ENCODE measurements at regions not wholly inside any gene's neighbourhood (a gene's known extent, or its start where the extent isn't known, plus 50 kb on each side); places are given as distances from the start of the nearest gene placed in this dataset.

DNA sequence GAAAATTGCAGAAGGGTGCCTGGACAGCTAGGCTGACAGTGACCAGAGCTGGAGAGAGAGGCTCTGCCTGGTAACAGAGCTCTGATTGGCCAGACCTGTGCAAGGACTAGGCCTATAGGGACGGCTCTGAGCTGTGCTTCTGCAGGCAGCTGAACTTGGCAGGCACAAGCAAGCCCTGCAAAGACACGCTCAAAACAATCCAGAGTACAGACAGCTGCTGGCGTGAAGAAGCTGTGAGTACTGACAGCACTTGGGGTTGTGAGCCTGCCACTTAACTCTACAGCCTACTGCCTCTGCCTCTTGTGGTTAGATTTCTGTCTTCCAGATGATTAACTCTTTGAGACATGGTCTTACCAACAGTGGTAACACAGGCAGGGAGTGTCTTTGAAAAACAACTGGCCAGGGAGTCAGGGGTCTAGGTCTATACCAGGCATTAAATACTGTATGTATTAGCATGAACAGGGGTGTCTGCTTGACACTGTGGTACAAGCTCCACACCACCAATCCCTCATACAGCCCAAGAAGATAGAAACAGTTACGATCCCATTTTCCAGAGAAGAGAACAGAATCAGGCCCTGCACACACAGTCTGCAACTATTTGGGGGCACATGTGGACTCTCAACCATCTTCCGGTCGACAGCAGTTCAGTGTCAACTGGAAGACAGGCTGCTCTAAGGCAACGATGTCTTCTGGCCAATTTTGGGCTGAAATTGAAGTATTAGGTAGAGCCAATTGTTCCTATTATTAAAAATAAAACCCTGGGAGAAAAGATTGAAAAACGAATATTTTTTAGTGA, 568.4 kb downstream of the TNS1 start:
- intact Hi-C loops (cut with micrococcal nuclease; ENCODE audit: unreplicated experiment) = no loop called here
- no peak overlapping the region for H3K27ac ChIP-seq (ENCODE audit: low read length)
- no TSS peak for BruUV-seq (replicated peaks)

GRCh38 chr2:217433522-217433921, 569.3 kb downstream of the TNS1 start:
- H3K27ac ChIP-seq (ENCODE audit: low read length) = no peak overlapping the region
- intact Hi-C loops (cut with micrococcal nuclease; ENCODE audit: unreplicated experiment) = no loop called here
- TF ChIP-seq REST (IDR thresholded peaks at IDR 0.05; ENCODE audit: insufficient read depth in 1 of 2, low read depth in 2 of 2, low read length in 1 of 2) (no peak), SIN3A (IDR thresholded peaks at IDR 0.05; ENCODE audit: borderline replicate concordance, insufficient read depth, low read depth, low read length) (no peak), POLR2AphosphoS5 (IDR thresholded peaks at IDR 0.05; ENCODE audit: low read depth, low read length) (no peak), TCF7L2 (IDR thresholded peaks at IDR 0.05; ENCODE audit: low read depth, low read length) (no peak)
- TF ChIP-seq, protein P1, sequence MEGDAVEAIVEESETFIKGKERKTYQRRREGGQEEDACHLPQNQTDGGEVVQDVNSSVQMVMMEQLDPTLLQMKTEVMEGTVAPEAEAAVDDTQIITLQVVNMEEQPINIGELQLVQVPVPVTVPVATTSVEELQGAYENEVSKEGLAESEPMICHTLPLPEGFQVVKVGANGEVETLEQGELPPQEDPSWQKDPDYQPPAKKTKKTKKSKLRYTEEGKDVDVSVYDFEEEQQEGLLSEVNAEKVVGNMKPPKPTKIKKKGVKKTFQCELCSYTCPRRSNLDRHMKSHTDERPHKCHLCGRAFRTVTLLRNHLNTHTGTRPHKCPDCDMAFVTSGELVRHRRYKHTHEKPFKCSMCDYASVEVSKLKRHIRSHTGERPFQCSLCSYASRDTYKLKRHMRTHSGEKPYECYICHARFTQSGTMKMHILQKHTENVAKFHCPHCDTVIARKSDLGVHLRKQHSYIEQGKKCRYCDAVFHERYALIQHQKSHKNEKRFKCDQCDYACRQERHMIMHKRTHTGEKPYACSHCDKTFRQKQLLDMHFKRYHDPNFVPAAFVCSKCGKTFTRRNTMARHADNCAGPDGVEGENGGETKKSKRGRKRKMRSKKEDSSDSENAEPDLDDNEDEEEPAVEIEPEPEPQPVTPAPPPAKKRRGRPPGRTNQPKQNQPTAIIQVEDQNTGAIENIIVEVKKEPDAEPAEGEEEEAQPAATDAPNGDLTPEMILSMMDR (IDR thresholded peaks at IDR 0.05) = no peak
- DNase-seq (ENCODE audit: low read depth, low spot score) (no peak), ATAC-seq (no peak)
- H3K4me3 ChIP-seq (ENCODE audit: low read depth in 2 of 2, low read length in 2 of 2) = no peak overlapping the region
- POLR2A ChIA-PET = no interaction called here
- H3K9me3 ChIP-seq (ENCODE audit: control insufficient read depth, insufficient read depth, low read depth, low read length) = no peaks in the 10 kb centered on the region
- CTCF ChIA-PET = no interaction called here
- in situ Hi-C loops (cut with HindIII; ENCODE audit: low pct_unique_long_range_greater_than_20kb, low sequenced_read_pairs) = no loop called here
- no TSS peak for BruUV-seq (replicated peaks)
- no peaks in the 10 kb centered on the region for H3K27me3 ChIP-seq (ENCODE audit: control insufficient read depth, insufficient read depth, low read length)
- no peaks in the 10 kb centered on the region for H3K36me3 ChIP-seq (ENCODE audit: control insufficient read depth, insufficient read depth, low read length)
- no peaks in the 10 kb centered on the region; the same call in 1 of the 2 replicates for H3K4me1 ChIP-seq (ENCODE audit: control insufficient read depth, insufficient read depth, low read length)

More for the DNA sequence above, 568.4 kb downstream of the TNS1 start:
- Histone ChIP-seq H3K36me3 (ENCODE audit: control insufficient read depth, insufficient read depth, low read length) (no peaks in the 10 kb centered on the region), H3K9me3 (ENCODE audit: control insufficient read depth, insufficient read depth, low read depth, low read length) (no peaks in the 10 kb centered on the region), H3K4me3 (ENCODE audit: low read depth in 2 of 2, low read length in 2 of 2) (no peak overlapping the region), H3K4me1 (ENCODE audit: control insufficient read depth, insufficient read depth, low read length) (no peaks in the 10 kb centered on the region; the same call in 1 of the 2 replicates), H3K27me3 (ENCODE audit: control insufficient read depth, insufficient read depth, low read length) (no peaks in the 10 kb centered on the region)
- ATAC-seq (peak; percentile 93), DNase-seq (ENCODE audit: low read depth, low spot score) (no peak)
- TF ChIP-seq SIN3A (IDR thresholded peaks at IDR 0.05; ENCODE audit: borderline replicate concordance, insufficient read depth, low read depth, low read length) (no peak), TCF7L2 (IDR thresholded peaks at IDR 0.05; ENCODE audit: low read depth, low read length) (no peak)
- TF ChIP-seq, protein P1 (IDR thresholded peaks at IDR 0.05) = no peak
- in situ Hi-C loops (cut with HindIII; ENCODE audit: low pct_unique_long_range_greater_than_20kb, low sequenced_read_pairs) = no loop called here
- ChIA-PET POLR2A (no interaction called here), CTCF (no interaction called here)

Data from Panc1 (cell line).